VCaP (cell line): ENCODE measurements at regions not wholly inside any gene's neighbourhood (a gene's known extent, or its start where the extent isn't known, plus 50 kb on each side); places are given as distances from the start of the nearest gene placed in this dataset.
"Not testable (repeated sequence)": the region's sequence is repeated elsewhere in the genome, so short reads cannot be mapped to it uniquely, and the experiment has no call there.

Experiments
- H3K27ac ChIP-seq: fragments of 450-650 bp; 2 replicates; pipeline ENCODE4 v1.5.1; 2017
- CTCF ChIP-seq: fragments of 450-650 bp; conservative IDR thresholded peaks from 2 replicates; pipeline ENCODE4 v1.5.1; 2017; ENCODE audit warnings: mild to moderate bottlenecking, moderate library complexity

GRCh38 chr6:14477559-14477958 lies 360.0 kb downstream of the CD83 start:
- TF ChIP-seq CTCF, result no peak

GRCh38 chr6:14478381-14479225 lies 361.0 kb downstream of the CD83 start:
- TF ChIP-seq CTCF, result no peak
- no peak overlapping the region for H3K27ac ChIP-seq

More at GRCh38 chr6:14477559-14477958, 360.0 kb downstream of the CD83 start:
- H3K27ac ChIP-seq, result no peak overlapping the region

- H3K27ac ChIP-seq, result not testable (repeated sequence)
These were observed 364.4 kb downstream of the CD83 start for GRCh38 chr6:14481946-14482345.

GRCh38 chr6:14487625-14488024 lies 370.1 kb downstream of the CD83 start:
- TF ChIP-seq CTCF, result no peak
- H3K27ac ChIP-seq, result no peak overlapping the region

- TF ChIP-seq CTCF, result no peak
- no peak overlapping the region for H3K27ac ChIP-seq
These were observed 370.6 kb downstream of the CD83 start for GRCh38 chr6:14488180-14488579.

- no peak for TF ChIP-seq CTCF
These were observed 371.9 kb downstream of the CD83 start for GRCh38 chr6:14489445-14489844.

GRCh38 chr6:14498748-14499147 lies 381.2 kb downstream of the CD83 start:
- H3K27ac ChIP-seq, result no peak overlapping the region
- TF ChIP-seq CTCF, result no peak

More at GRCh38 chr6:14489445-14489844, 371.9 kb downstream of the CD83 start:
- H3K27ac ChIP-seq, result no peak overlapping the region

- no peak overlapping the region for H3K27ac ChIP-seq
- no peak for TF ChIP-seq CTCF
These were observed 381.7 kb downstream of the CD83 start for GRCh38 chr6:14499309-14499708.
